B cell (primary cell): ENCODE measurements at regions not wholly inside any gene's neighbourhood (a gene's known extent, or its start where the extent isn't known, plus 50 kb on each side); places are given as distances from the start of the nearest gene placed in this dataset.

Experiments
- EZH2 ChIP-seq: IDR thresholded peaks from 2 replicates; pipeline ENCODE4 v1.6.1; 2012; ENCODE audit warnings: borderline replicate concordance, low read depth, mild to moderate bottlenecking, moderate library complexity, low read length; ENCODE audit not compliant: insufficient read depth, poor library complexity, severe bottlenecking
- TF ChIP-seq, protein P1 (sequence below): fragments of 200-600 bp; IDR thresholded peaks from one replicate; pipeline ENCODE4 v1.8.0; 2022; ENCODE audit warnings: antibody characterized with exemption, mild to moderate bottlenecking

- TF ChIP-seq, protein P1, sequence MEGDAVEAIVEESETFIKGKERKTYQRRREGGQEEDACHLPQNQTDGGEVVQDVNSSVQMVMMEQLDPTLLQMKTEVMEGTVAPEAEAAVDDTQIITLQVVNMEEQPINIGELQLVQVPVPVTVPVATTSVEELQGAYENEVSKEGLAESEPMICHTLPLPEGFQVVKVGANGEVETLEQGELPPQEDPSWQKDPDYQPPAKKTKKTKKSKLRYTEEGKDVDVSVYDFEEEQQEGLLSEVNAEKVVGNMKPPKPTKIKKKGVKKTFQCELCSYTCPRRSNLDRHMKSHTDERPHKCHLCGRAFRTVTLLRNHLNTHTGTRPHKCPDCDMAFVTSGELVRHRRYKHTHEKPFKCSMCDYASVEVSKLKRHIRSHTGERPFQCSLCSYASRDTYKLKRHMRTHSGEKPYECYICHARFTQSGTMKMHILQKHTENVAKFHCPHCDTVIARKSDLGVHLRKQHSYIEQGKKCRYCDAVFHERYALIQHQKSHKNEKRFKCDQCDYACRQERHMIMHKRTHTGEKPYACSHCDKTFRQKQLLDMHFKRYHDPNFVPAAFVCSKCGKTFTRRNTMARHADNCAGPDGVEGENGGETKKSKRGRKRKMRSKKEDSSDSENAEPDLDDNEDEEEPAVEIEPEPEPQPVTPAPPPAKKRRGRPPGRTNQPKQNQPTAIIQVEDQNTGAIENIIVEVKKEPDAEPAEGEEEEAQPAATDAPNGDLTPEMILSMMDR, result no peak
- no peak for TF ChIP-seq EZH2
Observed at GRCh38 chr3:28674212-28674611, 325.6 kb upstream of the AZI2 start.
